ENCODE measurements at regions not wholly inside any gene's neighbourhood (a gene's known extent, or its start where the extent isn't known, plus 50 kb on each side); places are given as distances from the start of the nearest gene placed in this dataset.

- DNase-seq, result no peak
- peaks cover 4 to 9% (median 4%) of the 10 kb centered on the region in 3 donors for H3K27me3 Mint-ChIP-seq (ENCODE audit: low read depth in 3 of 3)
- no peaks in the 10 kb centered on the region for H3K9me3 Mint-ChIP-seq
- no peaks in the 10 kb centered on the region for H3K4me1 Mint-ChIP-seq
- H3K36me3 Mint-ChIP-seq, result no peaks in the 10 kb centered on the region
- H3K4me3 Mint-ChIP-seq, result no peak overlapping the region
- no peak overlapping the region for H3K27ac Mint-ChIP-seq
Observed at GRCh38 chr16:48105976-48106375, 49.8 kb downstream of the ABCC12 start.

DNA sequence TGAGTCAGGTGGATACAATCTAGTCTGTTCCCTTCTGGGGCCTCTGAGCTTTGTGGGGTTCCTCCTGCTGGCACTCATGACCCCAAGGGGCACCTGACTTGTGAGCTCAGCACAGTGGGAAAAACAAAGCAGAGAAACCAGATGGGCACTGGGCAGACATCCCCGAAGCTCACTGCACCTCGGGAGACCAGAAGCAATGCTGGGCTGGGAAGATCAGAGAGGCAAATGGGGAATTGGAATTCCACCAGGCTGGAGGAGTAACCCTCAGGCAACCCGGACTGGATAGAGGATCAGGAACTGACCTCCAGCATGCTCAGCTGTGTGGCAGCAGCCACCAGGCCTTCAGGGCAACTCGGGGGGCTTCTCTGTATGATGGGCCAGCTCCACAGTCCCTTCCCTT, 50.3 kb downstream of the ABCC12 start:
- Mint-ChIP-seq H3K4me3 (no peak overlapping the region), H3K4me1 (no peaks in the 10 kb centered on the region), H3K9me3 (no peaks in the 10 kb centered on the region), H3K27ac (no peak overlapping the region), H3K36me3 (no peaks in the 10 kb centered on the region), H3K27me3 (ENCODE audit: low read depth in 3 of 3) (peaks cover 3 to 9% (median 4%) of the 10 kb centered on the region in 3 donors)
- DNase-seq, result no peak

DNA sequence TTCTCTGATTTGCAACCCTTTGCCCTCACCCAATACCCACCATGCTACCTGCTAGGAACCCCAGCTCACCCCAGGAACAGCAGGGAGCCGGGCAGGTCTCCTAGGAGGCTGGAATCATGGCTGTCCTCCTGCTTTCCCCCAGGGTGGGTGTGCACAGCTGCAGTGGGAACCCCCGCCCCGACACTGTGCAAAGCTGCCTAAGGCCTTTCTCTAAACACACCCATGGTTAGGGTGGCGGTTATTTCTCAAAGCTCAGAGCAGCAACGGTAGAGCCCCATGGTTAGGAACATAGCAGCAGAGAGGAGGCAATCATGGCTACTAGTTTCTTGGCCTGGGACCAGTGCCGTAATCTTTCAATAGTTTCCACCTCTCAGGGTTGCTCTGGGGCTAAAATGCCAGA, 52.2 kb downstream of the ABCC12 start:
- Mint-ChIP-seq H3K9me3 (no peaks in the 10 kb centered on the region), H3K36me3 (no peaks in the 10 kb centered on the region), H3K4me1 (no peaks in the 10 kb centered on the region), H3K27me3 (ENCODE audit: low read depth in 3 of 3) (peaks cover 6 to 9% (median 9%) of the 10 kb centered on the region in 3 donors), H3K27ac (no peak overlapping the region), H3K4me3 (no peak overlapping the region)
- no peak for DNase-seq

- Mint-ChIP-seq H3K27me3 (ENCODE audit: low read depth in 3 of 3) (peaks cover 6 to 9% (median 7%) of the 10 kb centered on the region in 3 donors), H3K9me3 (no peaks in the 10 kb centered on the region), H3K36me3 (no peaks in the 10 kb centered on the region), H3K4me3 (no peak overlapping the region), H3K27ac (no peak overlapping the region), H3K4me1 (no peaks in the 10 kb centered on the region)
- DNase-seq, result no peak
Observed at GRCh38 chr16:48102083-48103008, 53.4 kb downstream of the ABCC12 start.

DNA sequence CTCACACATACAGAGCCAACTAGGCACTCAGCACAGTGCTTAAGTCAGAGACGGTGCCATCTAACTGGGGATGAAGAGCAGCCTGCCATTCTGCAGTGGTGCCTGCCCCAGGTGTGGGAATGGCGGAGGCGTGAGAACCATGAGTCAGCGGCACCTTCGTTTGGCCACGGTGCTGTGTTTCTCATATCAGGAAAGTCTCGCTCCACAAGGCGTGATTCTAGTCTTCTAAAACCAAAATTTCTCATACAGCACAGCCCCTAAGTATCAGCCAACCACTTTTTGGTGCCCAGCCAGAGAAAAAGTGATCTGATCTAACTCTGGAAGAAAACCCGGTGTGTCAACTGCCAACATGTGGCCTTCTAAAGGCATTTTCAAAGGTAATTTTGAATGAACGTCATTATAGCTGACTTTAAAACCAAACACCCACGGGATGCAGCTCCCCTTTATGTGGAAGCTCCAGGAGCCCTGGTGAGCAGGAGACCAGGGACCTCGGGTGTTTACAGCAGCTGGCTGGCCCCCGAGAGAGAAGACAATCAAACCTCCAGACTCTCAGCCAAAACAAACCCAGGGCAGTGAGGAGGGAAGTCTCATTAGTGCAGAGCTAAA, 54.6 kb downstream of the ABCC12 start:
- no peaks in the 10 kb centered on the region for H3K9me3 Mint-ChIP-seq
- no peak overlapping the region for H3K27ac Mint-ChIP-seq
- H3K27me3 Mint-ChIP-seq (ENCODE audit: low read depth in 3 of 3), result peaks cover 3 to 7% (median 6%) of the 10 kb centered on the region in 3 donors
- no peak for DNase-seq
- no peaks in the 10 kb centered on the region for H3K36me3 Mint-ChIP-seq
- H3K4me3 Mint-ChIP-seq, result no peak overlapping the region
- no peaks in the 10 kb centered on the region for H3K4me1 Mint-ChIP-seq

DNA sequence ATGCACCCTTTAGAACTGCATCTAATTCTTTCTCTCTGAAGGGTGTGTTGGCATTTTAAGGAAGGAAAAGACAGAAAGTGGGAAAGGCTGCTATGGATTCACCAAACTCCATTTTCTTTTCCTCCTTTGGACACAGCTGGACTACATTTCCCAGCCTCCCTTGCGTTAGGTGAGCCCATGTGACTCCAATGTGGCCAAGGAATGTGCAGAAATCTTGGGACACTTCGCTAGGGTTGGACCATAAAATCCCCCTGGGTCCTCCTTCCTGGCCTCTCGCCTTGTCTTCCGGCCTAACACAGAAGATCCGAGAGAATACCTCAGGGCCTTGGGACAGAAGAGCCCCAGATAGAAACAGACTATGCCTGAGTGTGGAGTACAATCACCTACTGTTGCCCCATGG, 56.3 kb downstream of the ABCC12 start:
- no peaks in the 10 kb centered on the region for H3K36me3 Mint-ChIP-seq
- DNase-seq, result no peak
- H3K27me3 Mint-ChIP-seq (ENCODE audit: low read depth in 3 of 3), result peaks cover 2 to 9% (median 7%) of the 10 kb centered on the region in 3 donors
- H3K27ac Mint-ChIP-seq, result no peak overlapping the region
- H3K4me1 Mint-ChIP-seq, result no peaks in the 10 kb centered on the region
- H3K9me3 Mint-ChIP-seq, result no peaks in the 10 kb centered on the region
- no peak overlapping the region for H3K4me3 Mint-ChIP-seq

DNA sequence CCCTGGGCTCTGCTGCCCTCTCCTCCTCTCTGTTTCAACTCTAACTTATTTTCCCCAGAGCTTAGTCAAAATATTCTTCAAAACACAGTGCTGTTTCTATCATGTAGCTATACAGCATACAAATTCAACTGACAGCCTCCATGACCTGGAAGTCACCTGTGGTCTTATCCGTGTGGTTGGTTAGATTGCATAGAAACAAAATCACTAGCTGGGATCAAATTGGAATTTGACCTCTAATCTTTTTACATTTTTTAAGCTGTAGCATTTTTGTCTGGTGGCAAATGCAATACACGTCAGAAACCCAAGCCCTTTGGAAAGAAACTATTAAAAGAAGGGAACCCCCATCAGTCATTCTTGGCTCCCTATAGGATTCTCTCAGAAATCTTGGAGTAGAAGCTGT, 57.3 kb downstream of the ABCC12 start:
- Mint-ChIP-seq H3K9me3 (no peaks in the 10 kb centered on the region), H3K36me3 (no peaks in the 10 kb centered on the region), H3K27me3 (ENCODE audit: low read depth in 3 of 3) (peaks cover 2 to 9% (median 5%) of the 10 kb centered on the region in 3 donors), H3K27ac (no peak overlapping the region), H3K4me3 (no peak overlapping the region), H3K4me1 (no peaks in the 10 kb centered on the region)
- no peak for DNase-seq

GRCh38 chr16:48091117-48091516, 64.7 kb downstream of the ABCC12 start:
- H3K27ac Mint-ChIP-seq, result no peak overlapping the region
- H3K27me3 Mint-ChIP-seq (ENCODE audit: low read depth in 3 of 3), result peaks cover 3 to 9% (median 4%) of the 10 kb centered on the region in 3 donors
- no peak for DNase-seq
- H3K9me3 Mint-ChIP-seq, result peaks cover 0 to 1% (median 0%) of the 10 kb centered on the region in 6 donors
- H3K36me3 Mint-ChIP-seq, result no peaks in the 10 kb centered on the region
- H3K4me3 Mint-ChIP-seq, result no peak overlapping the region
- H3K4me1 Mint-ChIP-seq, result no peaks in the 10 kb centered on the region

DNA sequence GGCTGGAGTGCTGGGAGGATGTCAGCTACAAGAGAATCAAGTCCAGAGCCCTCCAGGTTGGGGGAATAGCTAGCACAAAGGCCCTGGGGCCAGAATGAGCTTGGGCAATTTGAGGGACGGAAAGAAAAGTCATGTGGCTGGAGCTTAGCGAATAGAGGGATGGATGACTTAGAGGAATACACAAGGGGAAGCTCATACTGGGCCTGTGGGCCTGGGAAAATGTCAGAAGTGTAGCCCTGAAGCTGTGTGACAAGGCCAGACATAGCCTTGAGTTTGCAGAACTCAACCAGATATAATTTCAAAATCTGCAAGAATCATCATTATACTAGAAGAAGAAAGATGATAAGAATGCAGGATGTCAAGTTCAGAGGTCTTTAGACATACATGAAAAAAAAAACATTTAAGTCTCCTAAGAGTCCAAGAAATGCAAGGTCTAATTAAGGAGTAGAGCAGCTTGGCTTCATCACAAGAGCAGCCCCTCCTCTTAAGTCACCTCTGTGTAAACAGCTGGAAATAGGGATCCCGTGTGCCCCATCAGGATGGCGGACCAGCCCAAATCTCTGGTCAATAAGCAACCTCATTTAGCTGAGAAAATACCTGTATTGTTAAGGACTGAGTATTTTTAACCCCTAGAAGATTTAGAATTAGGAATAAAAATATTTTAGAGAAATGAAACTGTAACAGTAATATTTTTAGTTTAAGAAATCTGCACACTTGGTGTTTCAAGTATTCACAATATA, 66.6 kb downstream of the ABCC12 start:
- Mint-ChIP-seq H3K27me3 (ENCODE audit: low read depth in 3 of 3) (peaks cover 1 to 9% (median 7%) of the 10 kb centered on the region in 3 donors), H3K9me3 (peaks cover 0 to 2% (median 0%) of the 10 kb centered on the region in 6 donors), H3K4me1 (no peaks in the 10 kb centered on the region), H3K27ac (no peak overlapping the region), H3K4me3 (no peak overlapping the region), H3K36me3 (no peaks in the 10 kb centered on the region)
- no peak for DNase-seq

DNA sequence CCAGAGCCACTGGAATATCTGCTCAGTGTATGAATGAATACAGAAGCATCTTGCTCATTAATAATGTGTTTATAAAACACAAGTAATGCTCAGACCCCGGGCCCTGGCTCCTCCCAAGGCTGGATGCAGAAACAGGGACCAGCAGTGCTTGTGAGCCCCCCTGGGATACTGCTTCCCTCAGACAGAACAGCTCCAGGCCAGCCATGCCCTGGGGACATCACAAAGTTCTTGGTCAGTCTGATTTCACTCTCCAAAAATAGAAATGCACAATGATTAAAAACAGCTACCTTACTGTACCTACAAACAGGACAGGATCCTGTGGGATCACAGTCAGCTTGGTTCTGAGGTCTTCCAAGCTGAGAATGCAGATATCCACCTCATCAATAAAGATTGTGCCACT, 68.2 kb downstream of the ABCC12 start:
- Mint-ChIP-seq H3K27ac (no peak overlapping the region), H3K4me3 (no peak overlapping the region), H3K36me3 (no peaks in the 10 kb centered on the region), H3K9me3 (peaks cover 0 to 2% (median 0%) of the 10 kb centered on the region in 6 donors), H3K27me3 (ENCODE audit: low read depth in 3 of 3) (peaks cover 1 to 8% (median 8%) of the 10 kb centered on the region in 3 donors), H3K4me1 (no peaks in the 10 kb centered on the region)
- no peak for DNase-seq

DNA sequence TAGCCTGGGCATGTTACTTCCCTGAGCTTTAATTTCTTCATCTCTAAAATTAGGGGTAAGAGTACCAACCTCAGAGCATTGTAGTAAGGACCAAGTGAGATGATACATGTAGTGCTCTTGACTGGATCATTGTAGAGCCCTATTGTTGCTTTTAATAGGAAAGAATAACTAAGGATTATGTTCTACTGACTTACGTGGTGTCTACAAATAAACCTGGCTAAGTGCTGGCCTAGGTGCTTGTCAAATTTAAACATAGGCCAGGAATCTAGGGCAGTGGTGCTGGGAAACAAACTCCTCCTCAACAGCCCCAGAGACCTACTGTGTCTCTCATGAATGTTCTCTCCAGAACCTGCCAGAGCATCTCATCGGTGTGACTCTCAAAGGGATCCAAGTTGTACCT, 69.4 kb downstream of the ABCC12 start:
- Mint-ChIP-seq H3K27me3 (ENCODE audit: low read depth in 3 of 3) (peaks cover 1 to 8% (median 6%) of the 10 kb centered on the region in 3 donors), H3K27ac (no peak overlapping the region), H3K4me3 (no peak overlapping the region), H3K9me3 (peaks cover 0 to 2% (median 0%) of the 10 kb centered on the region in 6 donors), H3K36me3 (no peaks in the 10 kb centered on the region), H3K4me1 (no peaks in the 10 kb centered on the region)
- DNase-seq, result no peak

DNA sequence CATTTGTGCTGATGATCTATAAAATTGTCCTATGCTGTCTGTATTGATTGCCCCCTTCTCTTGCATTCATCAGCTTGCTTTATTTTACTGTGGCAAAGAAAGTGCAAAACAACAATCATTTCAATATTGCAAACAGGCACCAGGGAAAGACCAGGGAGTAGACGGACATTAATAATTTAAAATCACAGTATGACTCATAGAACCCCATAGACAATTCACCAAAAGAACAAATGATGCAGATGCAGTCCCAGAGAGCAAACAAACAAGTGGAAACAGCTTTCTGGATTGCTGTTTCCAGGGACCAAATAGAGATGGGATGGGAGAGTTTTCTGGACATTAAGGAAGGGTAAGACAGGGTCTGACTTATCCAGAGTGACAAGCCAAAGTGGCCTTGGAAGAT, 70.1 kb downstream of the ABCC12 start:
- Mint-ChIP-seq H3K36me3 (no peaks in the 10 kb centered on the region), H3K4me1 (no peaks in the 10 kb centered on the region), H3K27me3 (ENCODE audit: low read depth in 3 of 3) (peaks cover 1 to 8% (median 4%) of the 10 kb centered on the region in 3 donors), H3K9me3 (peaks cover 0 to 2% (median 0%) of the 10 kb centered on the region in 6 donors), H3K27ac (no peak overlapping the region), H3K4me3 (no peak overlapping the region)
- DNase-seq, result no peak

GRCh38 chr16:48084826-48085225, 71.0 kb downstream of the ABCC12 start:
- DNase-seq, result no peak
- H3K27ac Mint-ChIP-seq, result no peak overlapping the region
- no peaks in the 10 kb centered on the region for H3K4me1 Mint-ChIP-seq
- H3K9me3 Mint-ChIP-seq, result peaks cover 0 to 2% (median 0%) of the 10 kb centered on the region in 6 donors
- H3K4me3 Mint-ChIP-seq, result no peak overlapping the region
- H3K36me3 Mint-ChIP-seq, result no peaks in the 10 kb centered on the region
- H3K27me3 Mint-ChIP-seq (ENCODE audit: low read depth in 3 of 3), result peaks cover 1 to 8% (median 3%) of the 10 kb centered on the region in 3 donors

DNA sequence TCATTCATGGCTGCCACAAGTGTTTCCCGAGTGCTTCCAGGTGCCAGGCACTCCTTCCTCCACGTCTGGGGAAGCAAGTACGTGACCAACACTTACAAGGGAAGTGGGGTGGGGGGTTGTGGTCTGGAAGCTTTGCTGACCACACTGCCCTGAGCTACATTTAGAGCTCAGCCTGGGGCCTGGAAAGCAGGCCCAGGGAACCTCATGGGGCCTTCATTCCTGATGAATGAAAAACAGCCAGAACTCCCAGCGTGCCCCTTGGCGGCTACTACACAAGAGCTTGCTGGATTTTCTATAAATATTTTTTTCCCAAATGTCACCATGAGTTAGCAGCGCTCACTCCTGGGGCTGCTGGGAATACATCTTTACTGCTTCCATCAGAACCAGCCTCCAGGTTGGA, 73.3 kb downstream of the ABCC12 start:
- peaks cover 0 to 2% (median 0%) of the 10 kb centered on the region in 6 donors for H3K9me3 Mint-ChIP-seq
- peak overlapping the region in 1 of 6 donors; percentile 12 for H3K27ac Mint-ChIP-seq
- no peak for DNase-seq
- H3K4me1 Mint-ChIP-seq, result no peaks in the 10 kb centered on the region
- H3K27me3 Mint-ChIP-seq (ENCODE audit: low read depth in 3 of 3), result peaks cover 0 to 8% (median 1%) of the 10 kb centered on the region in 3 donors
- H3K36me3 Mint-ChIP-seq, result no peaks in the 10 kb centered on the region
- no peak overlapping the region for H3K4me3 Mint-ChIP-seq

All from immature natural killer cell (primary cell).